HepG2 (cell line): ENCODE measurements at regions not wholly inside any gene's neighbourhood (a gene's known extent, or its start where the extent isn't known, plus 50 kb on each side); places are given as distances from the start of the nearest gene placed in this dataset.

Experiments
- ATAC-seq: fragments of 200-7000 bp; cut with Tn5 transposase; 3 replicates; pipeline ENCODE4 v1.9.1; 2020; ENCODE audit warnings: mild to moderate bottlenecking, moderate library complexity
- BruUV-seq: library from RNA; stranded (reverse); fragments of 400-500 nt; replicated peaks from 2 replicates; lab custom pipeline; 2021; lab: Mats Ljungman, UMichigan
- CTCF ChIA-PET: fragments of 300-600 bp; formaldehyde crosslinking; extraction: SDS; loops from one replicate; lab custom pipeline; 2021; ENCODE audit warnings: low total read pairs, inconsistent platforms, low intra/inter-chr PET ratio; lab: Yijun Ruan, JAX
- POLR2A ChIA-PET: fragments of 350-600 bp; sonication (Branson Sonifier 250); formaldehyde crosslinking; loops from one replicate; lab custom pipeline; 2020; ENCODE audit warnings: antibody characterized with exemption, inconsistent platforms; lab: Yijun Ruan, JAX
- DNase-seq: peaks from one replicate; pipeline ENCODE4 v3.0.0-alpha.2; 2015; ENCODE audit warnings: low spot score
- FAIRE-seq: peaks from 3 replicates; lab custom pipeline; 2011; peaks lifted over from hg19 to GRCh38; lab: Jason Lieb, UNC
- H2AFZ ChIP-seq: one replicate; pipeline ENCODE4 v1.6.1; 2011; ENCODE audit warnings: low read length, inconsistent platforms
- H3K27ac ChIP-seq: fragments of 300-600 bp; 3 replicates; pipeline ENCODE4 v1.8.0; 2011; ENCODE audit warnings: mixed run types, mild to moderate bottlenecking, mixed read lengths, low read length, inconsistent platforms; ENCODE audit not compliant: insufficient read depth; ENCODE audit errors: extremely low read length
- H3K27me3 ChIP-seq, 2 experiments: fragments of 200-600 bp in 1 of 2; 2 replicates in 1 of 2; 3 replicates in 1 of 2; pipeline versions ENCODE4 v1.6.0 to v1.8.0; 2011; ENCODE audit warnings: low read length in 2 of 2, mild to moderate bottlenecking in 2 of 2, moderate library complexity in 2 of 2, inconsistent platforms in 1 of 2; ENCODE audit not compliant: insufficient read depth in 2 of 2, control insufficient read depth in 1 of 2
- H3K36me3 ChIP-seq, 2 experiments: fragments of 200-600 bp in 1 of 2; replicated peaks in 1 of 2; 2 replicates in 1 of 2; 3 replicates in 1 of 2; pipeline versions ENCODE4 v1.5.1 to v1.8.0; 2011; ENCODE audit warnings: low read length in 2 of 2, inconsistent platforms in 1 of 2; ENCODE audit not compliant: insufficient read depth in 2 of 2, control insufficient read depth in 1 of 2
- H3K4me1 ChIP-seq: 2 replicates; pipeline ENCODE4 v1.5.1; 2012; ENCODE audit warnings: low read length, inconsistent platforms; ENCODE audit not compliant: insufficient read depth
- H3K4me2 ChIP-seq: 2 replicates; pipeline ENCODE4 v1.6.0; 2011; ENCODE audit warnings: low read depth, low read length, inconsistent platforms
- H3K4me3 ChIP-seq, 3 experiments: fragments of 200-600 bp in 1 of 3; sonication (generic), shearing (Covaris generic) in 1 of 3; replicated peaks in 1 of 3; 2 replicates each; pipeline ENCODE4 v1.5.1; 2011 to 2016; ENCODE audit warnings: low read length in 3 of 3, inconsistent platforms in 2 of 3, low read depth in 2 of 3, mild to moderate bottlenecking in 2 of 3, control low read depth in 1 of 3, mixed read lengths in 1 of 3; ENCODE audit not compliant: insufficient read depth in 1 of 3
- H3K79me2 ChIP-seq: one replicate; pipeline ENCODE4 v1.6.1; 2011; ENCODE audit warnings: low read length, inconsistent platforms; ENCODE audit not compliant: insufficient read depth
- H3K9ac ChIP-seq: 2 replicates; pipeline ENCODE4 v1.6.0; 2011; ENCODE audit warnings: mild to moderate bottlenecking, low read depth, low read length, inconsistent platforms; ENCODE audit not compliant: insufficient read depth
- H3K9me3 ChIP-seq: 2 replicates; pipeline ENCODE4 v1.5.1; 2012; ENCODE audit warnings: mild to moderate bottlenecking, low read length
- H4K20me1 ChIP-seq: 2 replicates; pipeline ENCODE4 v1.6.0; 2011; ENCODE audit warnings: inconsistent platforms, mild to moderate bottlenecking, low read length, moderate library complexity; ENCODE audit not compliant: insufficient read depth
- ELF1 ChIP-seq: sonication (generic); formaldehyde crosslinking; IDR thresholded peaks from 2 replicates; pipeline ENCODE4 v1.4.0; 2020; ENCODE audit warnings: missing genetic modification reagents
- POLR2G ChIP-seq: fragments of 200-400 bp; formaldehyde crosslinking; IDR thresholded peaks from 2 replicates; pipeline ENCODE4 v1.6.1; 2018; ENCODE audit warnings: mild to moderate bottlenecking, low read depth, low read length, moderate library complexity
- SMYD3 ChIP-seq: sonication (generic); formaldehyde crosslinking; IDR thresholded peaks from 2 replicates; pipeline ENCODE4 v1.8.1; 2023; ENCODE audit warnings: mild to moderate bottlenecking, missing genetic modification reagents
- TCF7L2 ChIP-seq: IDR thresholded peaks from 2 replicates; pipeline ENCODE4 v1.6.1; 2011; ENCODE audit warnings: mild to moderate bottlenecking, low read depth, low read length, moderate library complexity
- TGIF2 ChIP-seq: IDR thresholded peaks from 2 replicates; pipeline ENCODE4 v1.6.1; 2016; ENCODE audit warnings: control low read depth, missing compliant biosample characterization
- TP53 ChIP-seq: sonication (generic); formaldehyde crosslinking; conservative IDR thresholded peaks from 2 replicates; pipeline ENCODE4 v1.4.0; 2020; ENCODE audit warnings: missing genetic modification reagents
- ZNF260 ChIP-seq: sonication (generic); formaldehyde crosslinking; IDR thresholded peaks from 2 replicates; pipeline ENCODE4 v1.4.0; 2020; ENCODE audit warnings: missing genetic modification reagents, low read depth, mild to moderate bottlenecking, borderline replicate concordance
- ZNF382 ChIP-seq: sonication (generic); formaldehyde crosslinking; IDR thresholded peaks from 2 replicates; pipeline ENCODE4 v1.5.0; 2020; ENCODE audit warnings: missing genetic modification reagents, mild to moderate bottlenecking, borderline replicate concordance
- ZNF530 ChIP-seq: sonication (generic); formaldehyde crosslinking; IDR thresholded peaks from 2 replicates; pipeline ENCODE4 v1.5.0; 2020; ENCODE audit warnings: low read depth, mild to moderate bottlenecking, missing genetic modification reagents
- ZNF816 ChIP-seq: sonication (generic); formaldehyde crosslinking; IDR thresholded peaks from 2 replicates; pipeline ENCODE4 v1.8.0; 2022; ENCODE audit warnings: missing genetic modification reagents, mild to moderate bottlenecking, borderline replicate concordance
- WGBS: methylation state at CpG from one replicate; pipeline ENCODE4 v1.1.6; 2017; ENCODE audit warnings: low lambda C conversion rate; 5-methylcytosine and 5-hydroxymethylcytosine counted together
- in situ Hi-C: cut with HindIII; loops from 2 replicates; pipeline ENCODE4 v1.10.0; 2017; ENCODE audit warnings: low pct_unique_long_range_greater_than_20kb; ENCODE audit not compliant: extremely low pct_ligation_motif_present
- intact Hi-C: fragments of 100-400 bp; cut with micrococcal nuclease; formaldehyde crosslinking; loops from one replicate; pipeline ENCODE4 v1.10.0; 2022; ENCODE audit not compliant: unreplicated experiment
- TF ChIP-seq, protein P1 (sequence below): sonication (generic); formaldehyde crosslinking; IDR thresholded peaks from 2 replicates; pipeline ENCODE4 v1.4.0; 2020; ENCODE audit warnings: missing genetic modification reagents, borderline replicate concordance
- TF ChIP-seq, protein P2 (sequence below): sonication (generic); formaldehyde crosslinking; IDR thresholded peaks from 2 replicates; pipeline ENCODE4 v1.4.0; 2020; ENCODE audit warnings: missing genetic modification reagents, low read depth, mild to moderate bottlenecking, borderline replicate concordance

DNA sequence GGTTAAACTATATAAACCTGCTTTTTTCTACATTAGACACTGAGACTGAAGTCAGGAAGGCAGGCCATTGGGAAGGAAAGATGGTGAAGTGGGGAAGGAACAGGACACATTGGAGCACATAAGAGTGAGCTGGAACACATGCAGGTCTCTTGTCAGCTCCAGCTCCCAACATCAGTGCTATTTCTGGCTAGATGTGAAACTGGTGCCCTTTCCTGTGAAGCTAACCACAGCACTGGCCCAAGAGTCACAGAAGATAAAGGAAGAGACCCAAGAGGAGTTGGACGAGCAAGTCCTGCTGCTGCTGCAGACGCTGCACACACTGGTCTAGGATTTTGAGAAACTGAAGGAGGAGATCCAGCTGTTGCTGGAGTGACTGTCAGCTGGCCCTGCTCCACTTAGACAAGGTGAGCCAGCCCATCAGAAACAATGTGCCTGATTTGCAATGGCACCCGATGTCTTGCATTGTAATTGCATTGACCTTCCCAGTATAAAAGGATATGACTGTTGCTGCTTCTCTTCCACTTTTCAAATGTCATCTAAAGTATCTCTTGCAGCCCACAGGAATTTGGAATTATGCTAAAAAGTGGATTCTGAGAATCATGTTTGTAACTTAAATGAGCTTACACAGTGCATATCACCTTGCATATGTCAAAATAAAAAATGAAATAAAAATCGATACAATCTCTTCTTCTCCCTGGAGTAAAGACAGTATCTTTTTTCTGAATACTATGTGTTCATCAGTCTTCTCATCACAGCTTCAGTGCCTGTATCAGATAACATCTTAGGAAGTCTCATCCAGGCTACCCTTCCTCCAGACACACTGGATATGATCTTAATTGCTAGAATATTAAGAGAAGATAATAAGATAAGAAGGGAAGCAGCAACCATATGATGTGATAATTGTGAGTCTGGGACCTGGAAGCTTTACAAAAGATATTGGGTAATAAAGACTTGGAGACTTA lies 230.7 kb upstream of the SPRY2 start:
- FAIRE-seq, result no peak
- Histone ChIP-seq H3K27me3 (no peaks in the 10 kb centered on the region), H3K9me3 (peaks cover 7% of the 10 kb centered on the region), H3K9ac (no peak overlapping the region), H3K4me1 (no peaks in the 10 kb centered on the region), H3K79me2 (no peaks in the 10 kb centered on the region), H3K27ac (no peak overlapping the region), H4K20me1 (no peaks in the 10 kb centered on the region), H3K36me3 (no peaks in the 10 kb centered on the region), H3K4me3 (no peak overlapping the region)
- ChIA-PET POLR2A (no interaction called here), CTCF (no interaction called here)
- intact Hi-C loops, result no loop called here
- WGBS, result 19% methylated on average over 4 of the region's 4 CpGs
- no peak for ATAC-seq
- no TSS peak for BruUV-seq
- TF ChIP-seq ZNF816 (CRISPR knock-in tag) (no peak), ZNF530 (no peak), SMYD3 (CRISPR knock-in tag) (no peak), ZNF382 (CRISPR knock-in tag) (no peak), POLR2G (no peak), TCF7L2 (no peak), TP53 (no peak), ZNF260 (CRISPR knock-in tag) (no peak), ELF1 (no peak), TGIF2 (CRISPR knock-in tag) (no peak)
- TF ChIP-seq, protein P1, sequence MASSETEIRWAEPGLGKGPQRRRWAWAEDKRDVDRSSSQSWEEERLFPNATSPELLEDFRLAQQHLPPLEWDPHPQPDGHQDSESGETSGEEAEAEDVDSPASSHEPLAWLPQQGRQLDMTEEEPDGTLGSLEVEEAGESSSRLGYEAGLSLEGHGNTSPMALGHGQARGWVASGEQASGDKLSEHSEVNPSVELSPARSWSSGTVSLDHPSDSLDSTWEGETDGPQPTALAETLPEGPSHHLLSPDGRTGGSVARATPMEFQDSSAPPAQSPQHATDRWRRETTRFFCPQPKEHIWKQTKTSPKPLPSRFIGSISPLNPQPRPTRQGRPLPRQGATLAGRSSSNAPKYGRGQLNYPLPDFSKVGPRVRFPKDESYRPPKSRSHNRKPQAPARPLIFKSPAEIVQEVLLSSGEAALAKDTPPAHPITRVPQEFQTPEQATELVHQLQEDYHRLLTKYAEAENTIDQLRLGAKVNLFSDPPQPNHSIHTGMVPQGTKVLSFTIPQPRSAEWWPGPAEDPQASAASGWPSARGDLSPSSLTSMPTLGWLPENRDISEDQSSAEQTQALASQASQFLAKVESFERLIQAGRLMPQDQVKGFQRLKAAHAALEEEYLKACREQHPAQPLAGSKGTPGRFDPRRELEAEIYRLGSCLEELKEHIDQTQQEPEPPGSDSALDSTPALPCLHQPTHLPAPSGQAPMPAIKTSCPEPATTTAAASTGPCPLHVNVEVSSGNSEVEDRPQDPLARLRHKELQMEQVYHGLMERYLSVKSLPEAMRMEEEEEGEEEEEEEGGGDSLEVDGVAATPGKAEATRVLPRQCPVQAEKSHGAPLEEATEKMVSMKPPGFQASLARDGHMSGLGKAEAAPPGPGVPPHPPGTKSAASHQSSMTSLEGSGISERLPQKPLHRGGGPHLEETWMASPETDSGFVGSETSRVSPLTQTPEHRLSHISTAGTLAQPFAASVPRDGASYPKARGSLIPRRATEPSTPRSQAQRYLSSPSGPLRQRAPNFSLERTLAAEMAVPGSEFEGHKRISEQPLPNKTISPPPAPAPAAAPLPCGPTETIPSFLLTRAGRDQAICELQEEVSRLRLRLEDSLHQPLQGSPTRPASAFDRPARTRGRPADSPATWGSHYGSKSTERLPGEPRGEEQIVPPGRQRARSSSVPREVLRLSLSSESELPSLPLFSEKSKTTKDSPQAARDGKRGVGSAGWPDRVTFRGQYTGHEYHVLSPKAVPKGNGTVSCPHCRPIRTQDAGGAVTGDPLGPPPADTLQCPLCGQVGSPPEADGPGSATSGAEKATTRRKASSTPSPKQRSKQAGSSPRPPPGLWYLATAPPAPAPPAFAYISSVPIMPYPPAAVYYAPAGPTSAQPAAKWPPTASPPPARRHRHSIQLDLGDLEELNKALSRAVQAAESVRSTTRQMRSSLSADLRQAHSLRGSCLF (CRISPR knock-in tag), result no peak
- TF ChIP-seq, protein P2, sequence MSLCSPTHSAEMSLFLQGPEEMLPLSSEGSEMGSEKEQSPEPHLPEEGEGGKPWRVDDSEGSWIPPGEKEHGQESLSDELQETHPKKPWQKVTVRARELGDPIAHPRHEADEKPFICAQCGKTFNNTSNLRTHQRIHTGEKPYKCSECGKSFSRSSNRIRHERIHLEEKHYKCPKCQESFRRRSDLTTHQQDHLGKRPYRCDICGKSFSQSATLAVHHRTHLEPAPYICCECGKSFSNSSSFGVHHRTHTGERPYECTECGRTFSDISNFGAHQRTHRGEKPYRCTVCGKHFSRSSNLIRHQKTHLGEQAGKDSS (CRISPR knock-in tag), result no peak
- TF ChIP-seq, all 625 proteins: peak for 0
- in situ Hi-C loops, result no loop called here
- H2AFZ ChIP-seq, result no peak overlapping the region
- DNase-seq, result no peak
- no peak overlapping the region for H3K4me2 ChIP-seq
